Astrocyte (in vitro differentiated cells and primary cell): ENCODE measurements at regions not wholly inside any gene's neighbourhood (a gene's known extent, or its start where the extent isn't known, plus 50 kb on each side); places are given as distances from the start of the nearest gene placed in this dataset.

Source experiments
- DNase-seq: peaks from one replicate; pipeline ENCODE4 v3.0.0-alpha.2; 2010; ENCODE audit warnings: low read depth
- FAIRE-seq: peaks from 2 replicates; lab custom pipeline; 2011; peaks lifted over from hg19 to GRCh38; lab: Jason Lieb, UNC
- H2AFZ ChIP-seq: 2 replicates; pipeline ENCODE4 v1.6.0; 2012; ENCODE audit warnings: low read depth, low read length, inconsistent platforms
- H3K27ac ChIP-seq: 2 replicates; pipeline ENCODE4 v1.5.1; 2011; ENCODE audit warnings: low read depth, low read length, inconsistent platforms
- H3K27me3 ChIP-seq: 2 replicates; pipeline ENCODE4 v1.6.0; 2011; ENCODE audit warnings: low read length, inconsistent platforms; ENCODE audit not compliant: insufficient read depth
- H3K36me3 ChIP-seq: 2 replicates; pipeline ENCODE4 v1.5.1; 2011; ENCODE audit warnings: low read length, inconsistent platforms; ENCODE audit not compliant: insufficient read depth
- H3K4me1 ChIP-seq: 2 replicates; pipeline ENCODE4 v1.5.1; 2011; ENCODE audit warnings: low read length, inconsistent platforms; ENCODE audit not compliant: insufficient read depth
- H3K4me2 ChIP-seq: 2 replicates; pipeline ENCODE4 v1.6.0; 2012; ENCODE audit warnings: low read length, inconsistent platforms
- H3K4me3 ChIP-seq: 2 replicates; pipeline ENCODE4 v1.5.1; 2011; ENCODE audit warnings: low read depth, mild to moderate bottlenecking, low read length, inconsistent platforms; ENCODE audit not compliant: insufficient read depth
- H3K79me2 ChIP-seq: 2 replicates; pipeline ENCODE4 v1.6.0; 2012; ENCODE audit warnings: mild to moderate bottlenecking, low read length, inconsistent platforms; ENCODE audit not compliant: insufficient read depth
- H3K9ac ChIP-seq: 2 replicates; pipeline ENCODE4 v1.6.0; 2012; ENCODE audit warnings: mild to moderate bottlenecking, low read length, inconsistent platforms
- H3K9me3 ChIP-seq: 2 replicates; pipeline ENCODE4 v1.5.1; 2012; ENCODE audit warnings: low read depth, mild to moderate bottlenecking, low read length, inconsistent platforms; ENCODE audit not compliant: insufficient read depth
- H4K20me1 ChIP-seq: 2 replicates; pipeline ENCODE4 v1.6.0; 2012; ENCODE audit warnings: low read length, inconsistent platforms; ENCODE audit not compliant: insufficient read depth
- H3K27ac Mint-ChIP-seq: one replicate; pipeline ENCODE4 v1.8.0; 2021; ENCODE audit warnings: mild to moderate bottlenecking, mixed read lengths; ENCODE audit not compliant: unreplicated experiment
- H3K27me3 Mint-ChIP-seq: one replicate; pipeline ENCODE4 v1.8.0; 2021; ENCODE audit warnings: low read depth, mixed read lengths; ENCODE audit not compliant: unreplicated experiment
- H3K36me3 Mint-ChIP-seq: one replicate; pipeline ENCODE4 v1.8.0; 2021; ENCODE audit warnings: low read depth, mixed read lengths; ENCODE audit not compliant: unreplicated experiment
- H3K4me1 Mint-ChIP-seq: one replicate; pipeline ENCODE4 v1.8.0; 2021; ENCODE audit warnings: low read depth, mixed read lengths; ENCODE audit not compliant: unreplicated experiment
- H3K4me3 Mint-ChIP-seq: one replicate; pipeline ENCODE4 v1.8.0; 2021; ENCODE audit warnings: mild to moderate bottlenecking, moderate library complexity, mixed read lengths; ENCODE audit not compliant: unreplicated experiment
- H3K9me3 Mint-ChIP-seq: one replicate; pipeline ENCODE4 v1.8.0; 2021; ENCODE audit warnings: mild to moderate bottlenecking, mixed read lengths; ENCODE audit not compliant: unreplicated experiment
- EZH2 ChIP-seq: IDR thresholded peaks from 2 replicates; pipeline ENCODE4 v1.6.1; 2012; ENCODE audit warnings: mild to moderate bottlenecking, low read length, inconsistent platforms; ENCODE audit not compliant: insufficient read depth
- TF ChIP-seq, protein P1 (sequence below): IDR thresholded peaks from 2 replicates; pipeline ENCODE4 v1.5.1; 2011; ENCODE audit warnings: low read depth, mild to moderate bottlenecking, inconsistent platforms, low read length, moderate library complexity; ENCODE audit not compliant: insufficient read depth

DNA sequence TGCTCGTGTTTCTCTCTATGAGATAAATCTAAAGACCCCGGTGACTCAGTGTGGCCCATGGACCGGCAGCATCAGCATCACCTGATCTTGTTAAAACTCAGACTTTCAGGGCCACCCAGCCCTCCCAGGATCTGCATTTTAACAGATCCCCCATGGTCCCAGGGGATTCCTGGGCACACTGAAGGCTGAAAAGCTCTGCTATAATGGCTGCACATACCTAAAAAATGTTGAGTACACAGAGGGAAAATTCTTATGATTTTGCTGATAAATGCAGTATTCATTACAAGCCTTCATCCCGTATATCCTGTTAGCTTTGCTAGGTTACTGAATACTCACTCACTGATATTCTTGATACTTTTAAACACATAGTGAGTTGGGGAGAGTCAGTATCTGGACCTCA is 200.5 kb downstream of the MYLK4 start:
- Histone ChIP-seq H4K20me1 (no peaks in the 10 kb centered on the region), H3K4me1 (no peaks in the 10 kb centered on the region), H3K36me3 (no peaks in the 10 kb centered on the region), H3K9ac (no peak overlapping the region), H3K79me2 (no peaks in the 10 kb centered on the region), H3K4me3 (no peak overlapping the region), H3K4me2 (no peak overlapping the region), H3K27me3 (peaks cover 12% of the 10 kb centered on the region), H2AFZ (no peak overlapping the region), H3K27ac (no peak overlapping the region), H3K9me3 (peaks cover 6% of the 10 kb centered on the region)
- FAIRE-seq = no peak
- Mint-ChIP-seq H3K27me3 (peaks cover 52% of the 10 kb centered on the region), H3K27ac (no peak overlapping the region), H3K4me3 (no peak overlapping the region), H3K36me3 (no peaks in the 10 kb centered on the region), H3K4me1 (no peaks in the 10 kb centered on the region), H3K9me3 (peaks cover 15% of the 10 kb centered on the region)
- TF ChIP-seq, protein P1, sequence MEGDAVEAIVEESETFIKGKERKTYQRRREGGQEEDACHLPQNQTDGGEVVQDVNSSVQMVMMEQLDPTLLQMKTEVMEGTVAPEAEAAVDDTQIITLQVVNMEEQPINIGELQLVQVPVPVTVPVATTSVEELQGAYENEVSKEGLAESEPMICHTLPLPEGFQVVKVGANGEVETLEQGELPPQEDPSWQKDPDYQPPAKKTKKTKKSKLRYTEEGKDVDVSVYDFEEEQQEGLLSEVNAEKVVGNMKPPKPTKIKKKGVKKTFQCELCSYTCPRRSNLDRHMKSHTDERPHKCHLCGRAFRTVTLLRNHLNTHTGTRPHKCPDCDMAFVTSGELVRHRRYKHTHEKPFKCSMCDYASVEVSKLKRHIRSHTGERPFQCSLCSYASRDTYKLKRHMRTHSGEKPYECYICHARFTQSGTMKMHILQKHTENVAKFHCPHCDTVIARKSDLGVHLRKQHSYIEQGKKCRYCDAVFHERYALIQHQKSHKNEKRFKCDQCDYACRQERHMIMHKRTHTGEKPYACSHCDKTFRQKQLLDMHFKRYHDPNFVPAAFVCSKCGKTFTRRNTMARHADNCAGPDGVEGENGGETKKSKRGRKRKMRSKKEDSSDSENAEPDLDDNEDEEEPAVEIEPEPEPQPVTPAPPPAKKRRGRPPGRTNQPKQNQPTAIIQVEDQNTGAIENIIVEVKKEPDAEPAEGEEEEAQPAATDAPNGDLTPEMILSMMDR = no peak
- TF ChIP-seq EZH2 = no peak
- DNase-seq = no peak

DNA sequence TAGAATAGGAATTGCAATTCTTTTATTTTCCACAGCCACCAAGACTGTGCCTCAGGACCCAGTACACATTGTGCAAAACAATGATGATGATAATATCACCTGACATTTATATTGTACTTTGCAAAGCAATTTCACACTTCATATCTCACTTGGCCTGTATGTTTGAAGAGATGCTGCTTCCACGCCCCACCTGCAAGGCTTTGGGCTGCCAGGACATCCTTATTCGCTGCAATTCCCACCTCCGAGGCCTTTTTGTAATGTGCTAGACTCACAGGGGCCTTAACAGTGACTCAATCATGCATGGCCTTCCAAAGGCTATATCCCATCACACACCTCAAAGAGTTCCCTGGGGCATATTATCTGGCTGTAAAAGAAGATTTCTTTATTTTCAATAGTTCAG is 200.9 kb downstream of the MYLK4 start:
- H3K4me3 Mint-ChIP-seq = no peak overlapping the region

DNA sequence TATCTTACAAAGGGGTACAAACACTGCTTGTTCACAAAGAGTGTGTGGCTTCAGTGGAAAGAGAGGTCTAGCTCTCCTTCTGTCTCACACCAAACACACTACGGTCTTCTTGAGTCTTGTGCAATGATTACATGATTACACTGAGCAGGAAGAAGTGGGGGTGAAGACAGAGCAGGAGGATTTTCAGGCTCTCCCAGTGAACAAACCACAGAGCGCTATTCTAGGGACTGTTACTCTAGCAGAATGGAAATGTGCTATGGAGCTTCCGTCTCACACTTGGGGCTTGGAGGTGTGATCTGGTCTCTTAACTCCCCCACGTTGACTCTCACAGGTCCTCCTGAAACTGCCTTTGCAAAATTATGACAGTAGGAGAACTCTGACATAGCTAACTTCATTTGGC is 203.4 kb downstream of the MYLK4 start:
- Histone ChIP-seq H2AFZ (no peak overlapping the region), H3K9me3 (peaks cover 6% of the 10 kb centered on the region), H4K20me1 (no peaks in the 10 kb centered on the region), H3K4me1 (peaks cover 4% of the 10 kb centered on the region), H3K9ac (no peak overlapping the region), H3K27ac (no peak overlapping the region), H3K36me3 (no peaks in the 10 kb centered on the region), H3K79me2 (no peaks in the 10 kb centered on the region), H3K4me2 (no peak overlapping the region), H3K27me3 (peaks cover 17% of the 10 kb centered on the region), H3K4me3 (no peak overlapping the region)
- no peak for DNase-seq
- Mint-ChIP-seq H3K4me1 (peaks cover 3% of the 10 kb centered on the region), H3K4me3 (no peak overlapping the region), H3K9me3 (peaks cover 15% of the 10 kb centered on the region), H3K36me3 (no peaks in the 10 kb centered on the region), H3K27ac (no peak overlapping the region), H3K27me3 (peaks cover 51% of the 10 kb centered on the region)
- no peak for TF ChIP-seq EZH2
- TF ChIP-seq, protein P1 = no peak
- FAIRE-seq = no peak

More for the DNA sequence above, 200.9 kb downstream of the MYLK4 start:
- Histone ChIP-seq H3K27me3 (peaks cover 12% of the 10 kb centered on the region), H3K4me3 (no peak overlapping the region), H3K4me2 (no peak overlapping the region), H3K4me1 (no peaks in the 10 kb centered on the region), H3K36me3 (no peaks in the 10 kb centered on the region), H3K79me2 (no peaks in the 10 kb centered on the region), H3K27ac (no peak overlapping the region), H2AFZ (no peak overlapping the region), H4K20me1 (no peaks in the 10 kb centered on the region), H3K9me3 (peaks cover 6% of the 10 kb centered on the region), H3K9ac (no peak overlapping the region)
- FAIRE-seq (no peak), DNase-seq (no peak)
- TF ChIP-seq, protein P1 = no peak
- Mint-ChIP-seq H3K36me3 (no peaks in the 10 kb centered on the region), H3K9me3 (peaks cover 15% of the 10 kb centered on the region), H3K27ac (no peak overlapping the region), H3K27me3 (peaks cover 52% of the 10 kb centered on the region), H3K4me1 (no peaks in the 10 kb centered on the region)
